ENCODE measurements at regions not wholly inside any gene's neighbourhood (a gene's known extent, or its start where the extent isn't known, plus 50 kb on each side); places are given as distances from the start of the nearest gene placed in this dataset.

DNA sequence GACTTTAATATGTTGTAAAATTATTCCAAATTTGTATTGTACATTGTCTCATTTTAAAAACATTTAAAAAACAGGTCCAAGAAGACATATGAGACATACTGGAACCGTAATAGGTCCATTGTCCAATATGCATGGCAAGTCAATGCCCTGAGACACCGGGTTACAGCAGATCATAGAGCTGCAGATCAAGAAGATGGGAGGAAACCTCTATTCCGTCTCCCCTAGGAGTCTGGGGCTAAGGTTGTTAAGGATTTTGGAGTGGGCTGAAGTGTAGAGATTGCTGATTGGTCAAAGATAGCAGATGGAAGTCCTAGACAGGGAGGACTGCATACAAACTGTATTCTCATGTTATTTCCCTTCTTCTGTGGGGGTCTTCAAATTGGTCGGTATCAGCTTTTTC is 108.3 kb upstream of the PLEKHA5 start:
- TF ChIP-seq YY1 (IDR thresholded peaks at IDR 0.05; ENCODE audit: low read depth) (no peak), TCF12 (IDR thresholded peaks at IDR 0.05; ENCODE audit: low read depth) (no peak)
